Choroid plexus epithelial cell (primary cell): ENCODE measurements at regions not wholly inside any gene's neighbourhood (a gene's known extent, or its start where the extent isn't known, plus 50 kb on each side); places are given as distances from the start of the nearest gene placed in this dataset.

Source experiments
- DNase-seq: peaks from one replicate; pipeline ENCODE4 v3.0.0-alpha.2; 2010; ENCODE audit warnings: low read depth
- H3K4me3 ChIP-seq: 2 replicates; pipeline ENCODE4 v1.5.1; 2011; ENCODE audit warnings: low read depth, mild to moderate bottlenecking, control low read depth, low read length, moderate library complexity
- TF ChIP-seq, protein P1 (sequence below): conservative IDR thresholded peaks from 2 replicates; pipeline ENCODE4 v1.5.1; 2011; ENCODE audit warnings: low read depth, mild to moderate bottlenecking, control low read depth, inconsistent platforms, low read length, moderate library complexity

DNA sequence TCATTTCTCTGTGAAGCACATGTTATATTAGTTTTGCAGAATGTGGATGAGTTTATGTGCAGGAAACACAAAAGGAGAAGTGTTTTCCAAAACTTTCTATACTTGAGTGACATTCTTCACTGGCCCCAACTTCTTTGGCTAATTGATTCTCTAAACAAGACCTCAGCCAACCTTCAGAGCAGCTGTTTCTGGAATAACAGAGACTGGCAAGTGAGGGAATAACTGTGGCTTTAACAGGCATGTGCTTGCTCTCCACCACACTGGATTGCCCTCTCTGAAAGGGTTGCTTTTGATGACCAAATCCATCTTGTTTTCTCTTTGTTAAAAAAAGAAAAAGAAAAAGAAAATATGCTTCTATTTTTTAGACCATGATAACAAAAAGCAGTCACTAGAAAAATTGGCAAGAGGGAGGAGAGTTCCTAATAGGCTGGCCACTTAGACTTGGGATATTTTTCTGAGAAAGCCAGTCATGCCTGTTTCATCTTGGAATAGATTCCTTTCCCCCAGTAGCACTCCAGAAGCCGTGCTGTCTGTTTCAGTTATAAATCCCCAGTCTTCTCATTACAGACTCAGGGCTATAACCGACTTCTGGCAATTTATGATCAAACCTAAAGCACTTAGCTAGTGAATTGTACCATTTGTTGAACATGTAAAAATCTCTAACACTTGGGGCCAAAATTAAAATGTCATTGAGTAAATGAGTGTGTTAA is 295.0 kb upstream of the NR3C2 start:
- TF ChIP-seq, protein P1, sequence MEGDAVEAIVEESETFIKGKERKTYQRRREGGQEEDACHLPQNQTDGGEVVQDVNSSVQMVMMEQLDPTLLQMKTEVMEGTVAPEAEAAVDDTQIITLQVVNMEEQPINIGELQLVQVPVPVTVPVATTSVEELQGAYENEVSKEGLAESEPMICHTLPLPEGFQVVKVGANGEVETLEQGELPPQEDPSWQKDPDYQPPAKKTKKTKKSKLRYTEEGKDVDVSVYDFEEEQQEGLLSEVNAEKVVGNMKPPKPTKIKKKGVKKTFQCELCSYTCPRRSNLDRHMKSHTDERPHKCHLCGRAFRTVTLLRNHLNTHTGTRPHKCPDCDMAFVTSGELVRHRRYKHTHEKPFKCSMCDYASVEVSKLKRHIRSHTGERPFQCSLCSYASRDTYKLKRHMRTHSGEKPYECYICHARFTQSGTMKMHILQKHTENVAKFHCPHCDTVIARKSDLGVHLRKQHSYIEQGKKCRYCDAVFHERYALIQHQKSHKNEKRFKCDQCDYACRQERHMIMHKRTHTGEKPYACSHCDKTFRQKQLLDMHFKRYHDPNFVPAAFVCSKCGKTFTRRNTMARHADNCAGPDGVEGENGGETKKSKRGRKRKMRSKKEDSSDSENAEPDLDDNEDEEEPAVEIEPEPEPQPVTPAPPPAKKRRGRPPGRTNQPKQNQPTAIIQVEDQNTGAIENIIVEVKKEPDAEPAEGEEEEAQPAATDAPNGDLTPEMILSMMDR = no peak
- no peak overlapping the region for H3K4me3 ChIP-seq
- no peak for DNase-seq

DNA sequence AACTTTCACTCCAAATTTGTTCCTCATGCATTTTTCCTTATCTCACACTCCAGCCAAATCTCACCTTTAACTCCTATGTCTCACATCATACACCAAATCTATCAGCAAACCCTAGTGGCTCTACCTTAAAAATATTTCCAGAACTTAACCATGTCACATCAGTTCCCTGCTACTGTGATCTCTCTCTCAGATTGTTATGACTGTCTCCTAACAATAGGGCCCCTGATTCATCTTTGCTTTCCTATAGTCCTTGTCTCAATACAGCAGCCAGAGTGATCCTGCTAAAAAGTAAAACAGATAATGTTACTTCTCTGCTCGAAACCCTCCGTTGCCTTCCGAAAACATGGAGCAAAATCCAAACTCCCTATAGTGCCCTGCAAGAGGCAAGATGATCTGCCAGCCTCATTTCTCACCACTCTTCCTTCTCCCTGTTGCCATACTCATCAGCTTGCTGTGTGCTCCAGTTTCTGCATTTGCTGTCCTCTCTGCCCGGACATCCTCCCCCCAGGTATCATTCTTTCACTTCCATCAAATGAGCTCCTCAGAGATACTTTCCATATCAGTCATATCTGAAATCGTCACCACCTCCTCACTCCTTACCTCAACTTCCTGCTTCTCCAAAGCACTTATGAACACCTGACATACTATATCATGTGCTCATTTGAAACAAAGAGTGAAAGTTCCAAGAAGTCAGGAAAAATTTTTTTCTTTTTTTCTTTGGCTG is 293.4 kb upstream of the NR3C2 start:
- TF ChIP-seq, protein P1 = no peak
- no peak overlapping the region for H3K4me3 ChIP-seq
- no peak for DNase-seq

DNA sequence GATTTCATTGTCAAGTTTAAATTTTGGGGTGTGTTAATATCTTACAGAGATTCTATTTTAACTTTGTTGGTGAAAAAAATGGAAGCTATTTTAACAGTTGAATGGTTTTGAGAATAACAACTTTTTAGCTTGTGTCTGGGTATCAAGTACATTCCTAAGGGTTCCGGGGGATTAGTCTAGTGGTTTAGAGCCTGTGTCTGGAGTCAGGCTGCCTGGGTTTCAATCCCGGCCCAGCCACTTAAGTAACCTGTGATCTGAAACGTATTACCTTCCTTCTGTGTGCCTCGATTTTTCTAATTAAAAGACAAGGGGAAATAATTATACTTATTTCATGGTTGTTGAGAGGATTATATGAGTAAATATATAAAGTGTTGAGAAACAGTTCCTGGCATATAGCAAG is 288.6 kb upstream of the NR3C2 start:
- DNase-seq = peak; percentile 6
- no peak overlapping the region for H3K4me3 ChIP-seq
- TF ChIP-seq, protein P1 = no peak

DNA sequence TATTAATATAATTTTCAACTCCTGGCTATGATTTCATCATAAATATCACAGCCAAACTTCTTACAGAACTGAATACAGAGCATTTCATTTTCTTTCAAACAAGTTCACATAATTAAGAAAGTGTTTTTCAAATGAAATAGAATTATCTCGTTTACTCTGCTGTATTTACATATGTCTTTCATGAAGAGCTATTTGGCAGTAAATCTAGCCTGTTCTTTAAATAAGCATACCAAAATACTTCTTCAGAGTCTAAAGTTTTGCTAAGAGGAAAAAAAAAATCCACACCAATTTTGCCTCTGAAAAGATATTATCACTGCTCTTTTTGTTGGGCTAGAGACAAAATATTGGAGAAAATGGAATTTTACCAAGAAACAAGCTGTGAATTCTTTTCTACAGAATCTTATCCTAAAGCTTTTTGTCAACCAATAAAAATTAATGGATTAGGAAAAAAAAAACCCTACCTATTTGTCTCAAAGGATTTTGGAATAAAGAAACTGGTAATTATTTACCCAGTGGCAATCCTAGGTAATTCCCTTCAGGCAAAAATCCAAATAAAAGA is 287.9 kb upstream of the NR3C2 start:
- DNase-seq = no peak
- H3K4me3 ChIP-seq = no peak overlapping the region
- TF ChIP-seq, protein P1 = no peak

DNA sequence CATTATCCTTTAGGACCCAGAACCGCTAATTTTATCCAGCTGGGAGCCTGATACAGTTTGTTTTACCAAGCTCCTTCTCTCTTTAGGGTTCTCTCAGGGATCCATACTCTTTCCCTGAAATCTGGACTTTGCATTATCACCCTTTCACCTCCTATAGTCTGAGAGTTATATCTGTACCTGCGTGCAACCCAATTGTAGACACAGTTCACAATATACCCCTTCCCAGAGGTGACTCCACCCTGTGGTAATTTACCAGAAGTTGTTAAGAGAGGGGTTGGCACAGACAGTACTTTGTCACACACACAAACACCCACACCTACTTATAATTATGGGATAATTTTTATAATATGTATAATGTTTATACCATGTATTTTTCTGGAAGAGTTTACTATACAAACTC is 275.8 kb upstream of the NR3C2 start:
- DNase-seq = no peak
- TF ChIP-seq, protein P1 = no peak
- no peak overlapping the region for H3K4me3 ChIP-seq

DNA sequence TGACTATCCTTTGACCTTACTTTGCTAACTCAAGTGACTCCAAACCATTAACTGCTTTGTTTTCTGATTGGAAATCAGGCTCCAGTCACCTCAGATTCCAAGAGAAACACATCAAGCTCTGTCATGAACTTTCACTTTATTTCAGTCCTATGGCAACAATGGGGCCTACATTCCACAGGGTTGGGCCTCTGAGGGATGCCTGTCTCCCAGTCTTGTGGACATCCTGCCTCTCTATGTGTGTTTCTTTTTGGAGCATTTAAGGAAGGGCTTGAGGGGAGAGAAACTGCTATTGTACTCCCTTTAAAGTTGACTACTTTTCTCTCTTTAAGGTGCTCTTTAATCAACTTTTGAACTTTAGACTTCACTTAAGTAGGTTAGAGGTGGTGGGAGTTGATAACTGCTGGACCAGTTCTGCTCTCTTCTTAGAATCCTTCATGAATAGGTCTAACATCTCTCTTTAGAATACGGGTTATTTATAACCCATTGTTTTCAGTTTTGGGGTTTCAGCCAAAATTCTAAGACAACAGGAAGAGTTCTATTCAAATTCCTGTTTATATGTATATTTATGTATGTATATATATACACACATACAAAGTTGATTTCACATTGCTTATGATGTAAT is 274.3 kb upstream of the NR3C2 start:
- peak; percentile 15 for DNase-seq
- H3K4me3 ChIP-seq = no peak overlapping the region
- TF ChIP-seq, protein P1 = no peak
